ENCODE measurements at regions not wholly inside any gene's neighbourhood (a gene's known extent, or its start where the extent isn't known, plus 50 kb on each side); places are given as distances from the start of the nearest gene placed in this dataset.

DNA sequence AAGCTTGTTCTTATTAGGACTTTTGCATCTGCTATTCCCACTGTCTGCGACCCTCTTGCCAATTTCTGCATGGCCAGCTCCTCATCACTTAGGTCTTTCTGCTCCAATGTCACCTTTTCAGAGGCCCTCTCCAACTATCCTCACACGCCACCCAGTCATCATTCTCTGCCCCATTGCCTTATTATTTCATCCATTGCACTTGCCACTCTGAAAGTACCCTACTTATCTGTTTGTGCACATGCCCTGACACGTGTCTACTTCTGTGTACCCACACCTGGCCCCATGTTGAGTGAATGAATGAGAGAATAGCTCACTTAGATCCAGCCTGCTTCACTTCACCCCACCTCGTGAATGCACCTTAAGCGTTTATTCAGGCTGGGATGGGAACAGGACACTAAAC lies 218.7 kb upstream of the TBX3 start:
- Histone ChIP-seq H3K9ac (ENCODE audit: low read depth, low read length) (no peak overlapping the region), H3K36me3 (ENCODE audit: insufficient read depth, low read length) (no peaks in the 10 kb centered on the region), H3K9me3 (ENCODE audit: control insufficient read depth, insufficient read depth, low read length) (peaks cover 2% of the 10 kb centered on the region; the same call in 1 of the 2 replicates), H3K4me1 (ENCODE audit: insufficient read depth, low read length) (no peaks in the 10 kb centered on the region)

DNA sequence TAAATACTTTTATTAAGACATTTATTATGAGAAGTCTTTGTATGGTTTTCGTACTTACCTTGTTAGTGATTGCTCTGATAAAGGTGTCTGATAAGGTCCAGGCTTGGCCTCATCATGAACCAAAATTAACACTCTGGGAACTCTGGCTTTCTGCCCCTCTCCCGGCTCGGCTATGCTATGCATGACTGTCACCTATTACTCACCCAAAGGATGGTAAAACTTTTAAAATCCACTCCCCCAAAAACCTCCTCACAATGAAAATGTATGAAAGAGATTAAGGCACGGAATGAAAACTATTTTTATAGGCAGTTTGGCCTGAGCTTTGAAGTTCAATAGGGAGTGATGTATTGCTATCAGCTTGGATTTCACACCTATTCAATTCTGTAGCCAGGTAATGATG lies 217.3 kb upstream of the TBX3 start:
- Histone ChIP-seq H3K9me3 (ENCODE audit: control insufficient read depth, insufficient read depth, low read length) (peaks cover 2% of the 10 kb centered on the region; the same call in 1 of the 2 replicates), H3K4me1 (ENCODE audit: insufficient read depth, low read length) (no peaks in the 10 kb centered on the region), H3K36me3 (ENCODE audit: insufficient read depth, low read length) (no peaks in the 10 kb centered on the region), H3K9ac (ENCODE audit: low read depth, low read length) (no peak overlapping the region)

DNA sequence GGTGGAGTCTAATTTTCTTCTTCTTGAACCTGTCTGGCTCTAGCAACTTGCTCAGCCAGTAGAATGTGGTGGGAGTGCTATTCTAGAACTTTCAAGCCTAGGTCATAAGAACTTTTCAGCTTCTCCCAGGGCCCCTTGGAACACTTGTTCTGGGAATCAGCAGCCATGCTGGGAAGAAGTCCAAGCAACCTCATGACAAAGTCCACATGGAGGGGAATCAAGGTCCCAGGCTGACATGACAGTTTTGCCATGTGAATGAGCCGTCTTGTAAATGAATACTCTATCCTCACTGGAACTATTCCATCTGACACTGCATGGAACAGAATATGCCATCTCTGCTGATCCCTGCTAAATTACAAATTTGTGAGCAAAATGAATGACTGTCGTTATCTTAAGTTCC lies 214.2 kb upstream of the TBX3 start:
- no peaks in the 10 kb centered on the region for H3K36me3 ChIP-seq (ENCODE audit: insufficient read depth, low read length)
- no peaks in the 10 kb centered on the region for H3K9me3 ChIP-seq (ENCODE audit: control insufficient read depth, insufficient read depth, low read length)
- H3K4me1 ChIP-seq (ENCODE audit: insufficient read depth, low read length): no peaks in the 10 kb centered on the region; the same call in 1 of the 2 replicates
- no peak overlapping the region for H3K9ac ChIP-seq (ENCODE audit: low read depth, low read length)

DNA sequence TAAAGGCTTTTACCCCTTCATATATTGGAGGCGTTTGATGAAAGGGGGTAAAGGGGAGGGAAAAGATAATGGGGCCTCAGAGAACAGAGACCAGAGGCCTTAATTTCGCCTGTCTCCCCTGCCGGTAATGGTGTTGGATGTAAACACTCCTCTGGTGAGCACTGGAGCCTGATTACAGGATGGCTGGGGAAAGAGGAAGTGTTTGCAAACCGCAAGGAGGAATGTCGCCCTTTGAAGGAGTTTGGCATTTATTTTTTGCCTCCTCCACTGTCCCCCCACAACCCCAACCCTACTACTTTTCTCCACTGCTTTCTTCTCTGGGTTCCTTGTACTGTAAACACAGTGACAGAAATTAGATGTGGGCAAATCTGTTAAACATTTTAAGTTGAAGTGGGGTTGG lies 211.9 kb upstream of the TBX3 start:
- no peak overlapping the region for H3K9ac ChIP-seq (ENCODE audit: low read depth, low read length)
- H3K36me3 ChIP-seq (ENCODE audit: insufficient read depth, low read length): no peaks in the 10 kb centered on the region
- no peaks in the 10 kb centered on the region; the same call in 1 of the 2 replicates for H3K4me1 ChIP-seq (ENCODE audit: insufficient read depth, low read length)
- no peaks in the 10 kb centered on the region for H3K9me3 ChIP-seq (ENCODE audit: control insufficient read depth, insufficient read depth, low read length)

DNA sequence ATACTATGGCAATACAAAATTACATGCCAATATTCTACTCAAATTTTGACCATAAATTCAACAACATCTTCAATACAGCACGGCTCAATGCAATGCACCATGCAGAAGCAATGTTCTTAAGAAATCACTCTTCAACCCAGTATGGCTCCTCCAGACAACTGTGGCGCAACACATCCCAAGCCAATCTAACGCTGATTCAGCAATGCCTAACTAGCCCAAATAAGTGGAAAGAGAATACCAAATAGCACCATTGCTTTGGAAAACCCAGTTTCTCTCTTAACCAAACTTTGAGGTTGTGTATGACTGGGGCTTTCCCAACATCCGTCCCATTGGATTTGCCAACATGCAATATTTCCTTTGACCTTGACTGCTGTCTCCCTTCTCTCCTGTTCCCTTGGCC lies 211.1 kb upstream of the TBX3 start:
- Histone ChIP-seq H3K36me3 (ENCODE audit: insufficient read depth, low read length) (no peaks in the 10 kb centered on the region), H3K9me3 (ENCODE audit: control insufficient read depth, insufficient read depth, low read length) (no peaks in the 10 kb centered on the region), H3K9ac (ENCODE audit: low read depth, low read length) (no peak overlapping the region), H3K4me1 (ENCODE audit: insufficient read depth, low read length) (no peaks in the 10 kb centered on the region; the same call in 1 of the 2 replicates)

DNA sequence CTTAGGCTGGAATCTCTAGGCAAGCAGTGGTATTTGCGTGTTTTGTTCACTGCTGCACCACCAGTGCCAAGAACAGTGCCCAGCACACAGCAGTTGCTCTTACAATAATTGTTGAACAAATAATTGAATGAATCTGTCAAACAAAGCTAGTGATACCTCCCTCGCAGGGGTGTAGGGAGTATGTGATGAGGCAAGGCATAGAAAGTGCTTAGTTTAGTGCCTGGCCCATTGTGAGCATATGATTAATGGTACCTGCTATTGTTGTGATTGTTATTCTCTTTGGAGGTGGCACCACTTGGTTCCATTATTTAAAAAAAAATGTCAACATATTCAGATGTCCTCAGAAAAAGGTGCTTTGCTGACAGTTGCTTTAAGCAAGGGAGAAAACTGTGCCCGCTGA lies 210.1 kb upstream of the TBX3 start:
- Histone ChIP-seq H3K36me3 (ENCODE audit: insufficient read depth, low read length) (no peaks in the 10 kb centered on the region), H3K9ac (ENCODE audit: low read depth, low read length) (no peak overlapping the region), H3K9me3 (ENCODE audit: control insufficient read depth, insufficient read depth, low read length) (no peaks in the 10 kb centered on the region), H3K4me1 (ENCODE audit: insufficient read depth, low read length) (no peaks in the 10 kb centered on the region; the same call in 1 of the 2 replicates)

DNA sequence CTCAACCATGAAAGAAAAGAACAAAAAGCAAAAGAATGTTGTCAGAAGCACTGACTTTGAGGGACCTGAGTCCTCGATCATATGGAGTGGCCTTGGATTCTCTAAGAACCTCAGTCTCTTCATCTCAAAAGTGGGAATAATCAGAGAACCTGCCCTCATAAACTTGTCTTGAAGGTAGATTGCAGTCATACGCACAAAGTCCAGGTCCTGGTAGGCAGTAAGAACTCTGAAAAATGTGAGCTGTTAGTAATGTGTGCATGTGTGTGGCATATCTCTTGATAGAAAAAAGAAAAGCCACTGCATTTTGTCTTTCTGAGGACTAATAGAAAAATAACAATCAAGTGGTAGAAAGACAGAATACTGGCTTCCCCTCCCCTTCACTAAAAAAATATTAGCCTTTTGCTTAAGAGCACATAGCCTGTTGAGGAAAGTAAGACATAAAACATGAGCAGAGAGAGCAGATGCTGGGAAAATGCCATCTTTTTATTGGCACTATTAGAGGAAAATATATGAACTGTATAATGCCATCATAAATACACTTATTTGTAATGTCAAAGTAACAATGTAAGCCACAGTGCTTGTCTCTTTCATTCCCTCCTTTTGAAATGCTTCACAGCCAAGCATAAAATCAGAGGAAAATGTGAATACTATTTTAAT lies 205.1 kb upstream of the TBX3 start:
- Histone ChIP-seq H3K9ac (ENCODE audit: low read depth, low read length) (no peak overlapping the region), H3K36me3 (ENCODE audit: insufficient read depth, low read length) (no peaks in the 10 kb centered on the region), H3K9me3 (ENCODE audit: control insufficient read depth, insufficient read depth, low read length) (no peaks in the 10 kb centered on the region), H3K4me1 (ENCODE audit: insufficient read depth, low read length) (no peaks in the 10 kb centered on the region)

DNA sequence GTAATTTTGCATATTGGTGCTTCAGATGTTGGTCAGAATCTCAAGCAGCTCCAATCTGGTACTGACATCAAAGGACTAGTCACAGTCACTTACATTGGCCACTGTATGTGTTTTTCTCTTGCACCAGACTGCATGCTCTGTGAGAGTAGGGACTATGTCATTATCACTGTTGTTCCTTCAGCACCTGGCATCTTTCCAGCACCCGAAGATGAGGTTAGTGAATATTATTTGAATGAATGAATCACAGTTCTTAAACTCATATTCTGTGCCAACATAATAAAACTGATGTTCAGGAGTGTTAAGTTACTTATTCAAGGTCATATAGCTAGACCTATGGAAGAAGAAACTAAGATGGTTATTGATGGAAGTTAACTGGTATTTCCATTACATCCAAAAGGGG lies 204.5 kb upstream of the TBX3 start:
- H3K9ac ChIP-seq (ENCODE audit: low read depth, low read length): no peak overlapping the region
- H3K4me1 ChIP-seq (ENCODE audit: insufficient read depth, low read length): no peaks in the 10 kb centered on the region
- no peaks in the 10 kb centered on the region for H3K9me3 ChIP-seq (ENCODE audit: control insufficient read depth, insufficient read depth, low read length)
- H3K36me3 ChIP-seq (ENCODE audit: insufficient read depth, low read length): no peaks in the 10 kb centered on the region

DNA sequence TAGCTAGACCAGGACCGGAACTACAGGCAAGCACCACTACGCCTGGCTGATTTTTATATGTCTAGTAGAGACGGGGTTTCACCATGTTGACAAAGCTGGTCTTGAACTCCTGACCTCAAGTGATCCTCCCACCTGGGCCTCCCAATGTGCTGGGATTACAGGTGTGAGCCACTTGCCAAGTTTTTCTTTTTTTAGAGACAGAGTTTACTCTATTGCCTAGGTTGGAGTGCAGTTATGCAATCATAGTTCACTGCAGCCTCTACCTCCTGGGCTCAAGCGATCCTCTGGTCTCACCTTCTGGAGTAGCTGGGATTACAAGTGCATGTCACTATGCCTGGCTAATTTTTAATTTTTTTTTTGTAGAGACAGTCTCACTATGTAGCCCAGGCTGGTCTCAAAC lies 201.5 kb upstream of the TBX3 start:
- Histone ChIP-seq H3K4me1 (ENCODE audit: insufficient read depth, low read length) (no peaks in the 10 kb centered on the region), H3K9ac (ENCODE audit: low read depth, low read length) (no peak overlapping the region), H3K36me3 (ENCODE audit: insufficient read depth, low read length) (no peaks in the 10 kb centered on the region), H3K9me3 (ENCODE audit: control insufficient read depth, insufficient read depth, low read length) (no peaks in the 10 kb centered on the region)

DNA sequence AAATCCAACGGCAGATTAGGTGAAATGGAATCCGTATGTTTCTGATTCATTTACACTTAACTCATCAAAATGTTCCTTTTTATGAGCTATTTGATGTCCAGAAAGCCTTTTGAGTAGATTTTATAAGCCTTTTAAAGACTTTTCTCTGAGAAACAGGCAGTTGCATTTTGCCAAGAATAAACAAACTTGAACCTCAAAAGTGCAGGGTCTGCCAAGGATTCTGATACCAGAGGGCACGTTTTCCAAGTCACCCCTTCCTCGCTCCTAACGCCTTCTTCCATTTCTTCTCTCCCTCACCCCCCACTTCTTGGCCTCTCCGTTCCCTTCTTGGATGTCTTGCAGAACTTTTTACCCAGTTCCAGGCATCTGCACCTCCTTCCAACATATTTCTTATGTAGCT lies 200.6 kb upstream of the TBX3 start:
- Histone ChIP-seq H3K9ac (ENCODE audit: low read depth, low read length) (no peak overlapping the region), H3K9me3 (ENCODE audit: control insufficient read depth, insufficient read depth, low read length) (no peaks in the 10 kb centered on the region), H3K4me1 (ENCODE audit: insufficient read depth, low read length) (no peaks in the 10 kb centered on the region), H3K36me3 (ENCODE audit: insufficient read depth, low read length) (no peaks in the 10 kb centered on the region)

DNA sequence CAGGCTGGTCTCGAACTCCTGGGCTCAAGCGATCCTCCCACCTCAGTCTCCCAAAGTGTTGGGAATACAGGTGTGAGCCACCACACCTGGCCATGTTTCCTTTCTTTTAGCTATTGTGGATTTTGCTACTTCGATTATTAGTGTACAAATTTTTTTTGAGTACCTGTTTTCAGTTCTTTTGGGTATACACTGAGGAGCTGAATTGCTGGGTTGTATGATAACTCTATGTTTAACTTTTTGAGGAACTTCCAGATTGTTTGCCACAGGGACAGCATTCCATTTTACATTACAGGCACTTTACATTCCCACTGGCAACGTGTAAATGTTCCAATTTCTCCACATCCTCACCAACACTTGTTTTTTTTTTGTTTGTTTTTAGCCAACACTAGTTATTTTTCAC lies 198.1 kb upstream of the TBX3 start:
- Histone ChIP-seq H3K9me3 (ENCODE audit: control insufficient read depth, insufficient read depth, low read length) (no peaks in the 10 kb centered on the region), H3K4me1 (ENCODE audit: insufficient read depth, low read length) (no peaks in the 10 kb centered on the region), H3K36me3 (ENCODE audit: insufficient read depth, low read length) (no peaks in the 10 kb centered on the region), H3K9ac (ENCODE audit: low read depth, low read length) (no peak overlapping the region)

DNA sequence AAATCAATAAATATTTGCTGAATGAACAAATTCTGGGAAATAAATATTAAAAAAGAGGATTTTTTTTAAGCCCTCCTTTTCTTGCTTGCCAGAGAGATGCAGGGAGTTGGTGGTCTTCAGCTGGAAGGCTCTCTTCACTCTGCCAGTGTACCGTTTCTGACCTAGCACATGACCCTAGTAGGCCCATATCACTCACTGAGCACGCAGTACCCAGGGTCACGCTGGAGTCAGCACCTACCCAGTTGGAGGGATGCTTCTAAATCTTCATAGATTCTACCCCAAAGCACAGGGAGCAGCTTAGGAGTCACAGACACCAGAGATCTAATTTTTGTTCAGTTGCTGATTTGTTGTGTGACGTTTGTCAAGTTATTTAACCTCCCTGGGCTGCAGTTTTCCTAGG lies 195.4 kb upstream of the TBX3 start:
- Histone ChIP-seq H3K9me3 (ENCODE audit: control insufficient read depth, insufficient read depth, low read length) (no peaks in the 10 kb centered on the region), H3K4me1 (ENCODE audit: insufficient read depth, low read length) (no peaks in the 10 kb centered on the region), H3K36me3 (ENCODE audit: insufficient read depth, low read length) (no peaks in the 10 kb centered on the region), H3K9ac (ENCODE audit: low read depth, low read length) (no peak overlapping the region)

DNA sequence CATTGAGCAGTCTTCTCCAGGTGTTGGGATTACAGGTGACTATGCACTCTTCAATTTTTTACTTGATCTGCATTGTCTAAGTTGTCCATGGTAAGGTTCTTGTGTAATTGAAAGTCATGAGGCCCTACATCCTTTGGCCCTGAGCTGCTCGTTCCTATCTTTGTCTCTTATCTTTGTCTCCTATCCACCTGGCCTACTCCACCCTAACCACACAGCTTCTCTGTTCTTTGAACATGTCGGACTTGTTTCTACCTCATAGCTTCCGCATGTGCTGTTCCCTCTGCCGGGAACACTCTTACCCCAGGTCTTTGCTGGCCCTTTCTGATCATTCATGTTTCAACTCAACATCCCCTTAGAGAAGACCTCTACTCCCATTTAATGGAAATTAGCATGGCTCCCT lies 194.8 kb upstream of the TBX3 start:
- Histone ChIP-seq H3K9me3 (ENCODE audit: control insufficient read depth, insufficient read depth, low read length) (no peaks in the 10 kb centered on the region), H3K36me3 (ENCODE audit: insufficient read depth, low read length) (no peaks in the 10 kb centered on the region), H3K9ac (ENCODE audit: low read depth, low read length) (no peak overlapping the region), H3K4me1 (ENCODE audit: insufficient read depth, low read length) (no peaks in the 10 kb centered on the region)

DNA sequence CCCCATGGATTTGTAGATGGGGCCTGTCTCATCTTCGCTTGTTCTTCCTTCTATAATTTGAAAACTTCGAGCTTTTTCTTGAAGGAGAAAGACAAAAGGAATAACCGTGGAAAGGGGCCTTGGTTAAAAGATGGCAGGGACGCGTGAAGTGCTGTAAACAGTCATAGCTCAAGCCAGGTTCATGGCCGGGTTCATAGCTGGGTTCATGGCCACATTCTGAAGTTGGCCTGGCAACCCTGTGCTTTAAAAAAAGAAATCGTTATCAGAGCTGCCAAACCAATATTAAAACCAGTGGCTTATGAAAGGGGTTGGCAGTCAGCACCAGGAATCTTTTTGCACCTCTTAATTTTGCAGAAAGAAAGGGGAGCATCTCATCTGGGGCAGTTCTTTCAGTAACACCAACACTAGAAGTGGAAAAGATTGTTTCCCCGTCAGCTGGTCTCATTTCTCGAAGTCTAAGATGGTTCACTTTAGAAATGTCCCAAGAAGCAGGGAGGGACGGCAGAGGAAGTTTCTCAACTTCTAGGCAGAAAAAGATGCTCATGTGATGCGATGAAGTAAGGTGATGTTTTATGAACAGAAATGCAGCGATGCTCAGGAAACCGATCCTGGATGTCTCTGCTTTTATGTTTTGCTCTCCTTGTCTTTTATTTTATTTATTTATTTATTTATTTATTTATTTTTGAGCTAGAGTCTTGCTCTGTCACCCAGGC lies 193.1 kb upstream of the TBX3 start:
- Histone ChIP-seq H3K9me3 (ENCODE audit: control insufficient read depth, insufficient read depth, low read length) (no peaks in the 10 kb centered on the region), H3K36me3 (ENCODE audit: insufficient read depth, low read length) (no peaks in the 10 kb centered on the region), H3K9ac (ENCODE audit: low read depth, low read length) (no peak overlapping the region), H3K4me1 (ENCODE audit: insufficient read depth, low read length) (no peaks in the 10 kb centered on the region)

DNA sequence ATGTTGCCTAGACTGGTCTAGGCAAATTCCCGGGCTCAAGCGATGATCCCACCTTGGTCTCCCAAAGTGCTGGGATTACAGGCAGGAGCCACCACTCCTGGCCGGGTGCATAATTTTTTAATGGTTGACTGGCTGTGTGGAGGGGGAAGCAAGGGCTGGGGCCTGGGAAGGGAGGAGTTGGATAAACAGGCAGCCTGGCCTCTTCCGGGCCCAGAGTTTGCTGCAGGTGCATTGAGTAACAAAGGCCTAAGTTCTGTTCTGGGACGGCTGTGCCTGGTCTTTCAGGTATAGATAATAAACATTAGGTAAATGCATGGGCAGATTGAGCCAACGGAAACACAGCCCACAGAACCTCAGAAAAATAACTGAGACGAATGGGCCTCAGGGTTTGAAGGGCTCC lies 191.3 kb upstream of the TBX3 start:
- H3K4me1 ChIP-seq (ENCODE audit: insufficient read depth, low read length): no peaks in the 10 kb centered on the region
- no peaks in the 10 kb centered on the region for H3K36me3 ChIP-seq (ENCODE audit: insufficient read depth, low read length)
- H3K9me3 ChIP-seq (ENCODE audit: control insufficient read depth, insufficient read depth, low read length): no peaks in the 10 kb centered on the region
- no peak overlapping the region for H3K9ac ChIP-seq (ENCODE audit: low read depth, low read length)

Data from ES-I3 (cell line).